HG02943 (cell line): ENCODE measurements at regions not wholly inside any gene's neighbourhood (a gene's known extent, or its start where the extent isn't known, plus 50 kb on each side); places are given as distances from the start of the nearest gene placed in this dataset.
"Not testable (repeated sequence)": the region's sequence is repeated elsewhere in the genome, so short reads cannot be mapped to it uniquely, and the experiment has no call there.

Experiments
- ATAC-seq: cut with Tn5 transposase; IDR thresholded peaks from one replicate; pipeline ENCODE4 v1.9.1; 2021; ENCODE audit warnings: mild to moderate bottlenecking, low read depth, moderate library complexity; ENCODE audit not compliant: unreplicated experiment

- ATAC-seq = no peak
Observed at GRCh38 chrX:121260596-121261240, 213.3 kb downstream of the GLUD2 start.

- no peak for ATAC-seq
Observed at GRCh38 chrX:121283921-121284320, 236.5 kb downstream of the GLUD2 start.

- ATAC-seq = no peak
Observed at GRCh38 chrX:121298499-121298898, 251.1 kb downstream of the GLUD2 start.

- no peak for ATAC-seq
Observed at GRCh38 chrX:121301356-121301755, 253.9 kb downstream of the GLUD2 start.

GRCh38 chrX:121301822-121302221 lies 254.4 kb downstream of the GLUD2 start:
- no peak for ATAC-seq

GRCh38 chrX:121307449-121307848 lies 260.0 kb downstream of the GLUD2 start:
- peak; percentile 62 for ATAC-seq

GRCh38 chrX:121308276-121308805 lies 260.9 kb downstream of the GLUD2 start:
- peak; percentile 71 for ATAC-seq

- ATAC-seq = no peak
Observed at GRCh38 chrX:121310820-121311219, 263.4 kb downstream of the GLUD2 start.

GRCh38 chrX:121320441-121320840 lies 273.0 kb downstream of the GLUD2 start:
- no peak for ATAC-seq

GRCh38 chrX:121322159-121322558 lies 274.7 kb downstream of the GLUD2 start:
- no peak for ATAC-seq

- ATAC-seq = no peak
Observed at GRCh38 chrX:121323337-121323736, 275.9 kb downstream of the GLUD2 start.

GRCh38 chrX:121333942-121334341 lies 286.5 kb downstream of the GLUD2 start:
- ATAC-seq = no peak

GRCh38 chrX:121336831-121337421 lies 289.5 kb downstream of the GLUD2 start:
- ATAC-seq = no peak

- ATAC-seq = no peak
Observed at GRCh38 chrX:121337816-121338215, 290.4 kb downstream of the GLUD2 start.

GRCh38 chrX:121349263-121349662 lies 301.9 kb downstream of the GLUD2 start:
- no peak for ATAC-seq

- ATAC-seq = no peak
Observed at GRCh38 chrX:121356139-121356849, 308.9 kb downstream of the GLUD2 start.

GRCh38 chrX:121356850-121357171 lies 309.4 kb downstream of the GLUD2 start:
- ATAC-seq = no peak

- no peak for ATAC-seq
Observed at GRCh38 chrX:121360280-121360679, 312.9 kb downstream of the GLUD2 start.

- ATAC-seq = no peak
Observed at GRCh38 chrX:121365572-121366161, 318.3 kb downstream of the GLUD2 start.

GRCh38 chrX:121374471-121374870 lies 327.1 kb downstream of the GLUD2 start:
- ATAC-seq = no peak

- not testable (repeated sequence) for ATAC-seq
Observed at GRCh38 chrX:121381915-121382314, 334.5 kb downstream of the GLUD2 start.
